Kidney (tissue), 13 donors: ENCODE measurements at regions not wholly inside any gene's neighbourhood (a gene's known extent, or its start where the extent isn't known, plus 50 kb on each side); places are given as distances from the start of the nearest gene placed in this dataset.
A peak's percentile ranks its signal among the peaks of the same experiment; 100 is the strongest.

Source experiments
- DNase-seq, 5 donors: peaks; one replicate each; pipeline ENCODE4 v3.0.0-alpha.2; 2013 to 2020
- FAIRE-seq: peaks from 2 replicates; lab custom pipeline; 2012; peaks lifted over from hg19 to GRCh38; lab: Jason Lieb, UNC
- H3K27ac ChIP-seq, 2 donors: one replicate each; pipeline ENCODE4 v1.7.0; 2013; ENCODE audit warnings: low read depth in 2 of 2, low read length in 2 of 2, inconsistent platforms in 1 of 2
- H3K27me3 ChIP-seq: one replicate; pipeline ENCODE4 v1.7.1; 2013; ENCODE audit warnings: low read length, inconsistent platforms; ENCODE audit not compliant: control insufficient read depth, insufficient read depth
- H3K36me3 ChIP-seq, 3 donors: one replicate each; pipeline versions ENCODE4 v1.7.0 to v1.7.1; 2013; ENCODE audit warnings: low read length in 3 of 3, control low read depth in 1 of 3, inconsistent platforms in 1 of 3; ENCODE audit not compliant: insufficient read depth in 3 of 3, control insufficient read depth in 2 of 3
- H3K4me1 ChIP-seq, 3 donors: one replicate each; pipeline versions ENCODE4 v1.7.0 to v1.7.1; 2013; ENCODE audit warnings: low read length in 3 of 3, inconsistent platforms in 1 of 3, low read depth in 1 of 3; ENCODE audit not compliant: control insufficient read depth in 2 of 3, insufficient read depth in 2 of 3
- H3K4me3 ChIP-seq, 3 donors: one replicate each; pipeline versions ENCODE4 v1.7.0 to v1.8.1; 2013; ENCODE audit warnings: low read length in 3 of 3, control low read depth in 1 of 3, inconsistent platforms in 1 of 3
- H3K9ac ChIP-seq, 3 donors: one replicate each; pipeline versions ENCODE4 v1.7.0 to v1.7.1; 2013; ENCODE audit warnings: low read length in 3 of 3, control low read depth in 1 of 3, inconsistent platforms in 1 of 3
- H3K9me3 ChIP-seq, 3 donors: one replicate each; pipeline versions ENCODE4 v1.7.0 to v1.7.1; 2013; ENCODE audit warnings: low read length in 3 of 3, control low read depth in 1 of 3, inconsistent platforms in 1 of 3; ENCODE audit not compliant: control insufficient read depth in 2 of 3, insufficient read depth in 1 of 3
- intact Hi-C: fragments of 100-400 bp; cut with DNase I; formaldehyde crosslinking; loops from one replicate; pipeline ENCODE4 v1.11.1; 2022
- TF ChIP-seq, protein P1 (sequence below): IDR thresholded peaks from 3 replicates; pipeline ENCODE4 v1.5.1; 2012; ENCODE audit warnings: mild to moderate bottlenecking, moderate library complexity, borderline replicate concordance; ENCODE audit not compliant: insufficient read depth; ENCODE audit errors: extremely low read depth
- donor health status: control.
- donor health status: control.
- donor health status: control.
- donor health status: control.
- donor health status: control.
- donor health status: DM: yes; HTN: yes; CAD: no.
- donor health status: Normal renal cell carcinoma (clear cell type).

DNA sequence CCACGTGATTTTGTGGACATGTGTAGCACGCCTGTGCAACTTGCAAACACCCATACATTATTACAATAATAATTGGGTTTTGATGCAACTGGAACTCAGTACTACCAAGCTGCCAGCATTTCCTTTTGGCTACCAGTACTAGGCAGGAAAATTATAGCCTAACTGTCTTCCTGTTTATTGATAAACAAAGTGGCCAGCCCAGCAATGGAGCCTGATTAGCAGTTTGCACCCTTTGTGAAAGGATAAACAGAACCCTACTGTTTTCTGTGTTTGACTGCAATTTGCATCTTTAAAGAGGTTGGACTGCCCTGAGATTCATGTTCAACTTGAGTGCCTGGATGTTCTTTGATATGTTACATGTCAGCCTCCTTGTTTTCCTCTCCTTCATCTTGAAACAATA is 173.9 kb downstream of the ZIC5 start:
- Histone ChIP-seq H3K27me3 (no peaks in the 10 kb centered on the region), H3K9me3 (no peaks in the 10 kb centered on the region), H3K4me1 (no peaks in the 10 kb centered on the region), H3K27ac (no peak overlapping the region), H3K9ac (no peak overlapping the region), H3K4me3 (no peak overlapping the region), H3K36me3 (no peaks in the 10 kb centered on the region)
- DNase-seq (no peak), FAIRE-seq (no peak)
- TF ChIP-seq, protein P1, sequence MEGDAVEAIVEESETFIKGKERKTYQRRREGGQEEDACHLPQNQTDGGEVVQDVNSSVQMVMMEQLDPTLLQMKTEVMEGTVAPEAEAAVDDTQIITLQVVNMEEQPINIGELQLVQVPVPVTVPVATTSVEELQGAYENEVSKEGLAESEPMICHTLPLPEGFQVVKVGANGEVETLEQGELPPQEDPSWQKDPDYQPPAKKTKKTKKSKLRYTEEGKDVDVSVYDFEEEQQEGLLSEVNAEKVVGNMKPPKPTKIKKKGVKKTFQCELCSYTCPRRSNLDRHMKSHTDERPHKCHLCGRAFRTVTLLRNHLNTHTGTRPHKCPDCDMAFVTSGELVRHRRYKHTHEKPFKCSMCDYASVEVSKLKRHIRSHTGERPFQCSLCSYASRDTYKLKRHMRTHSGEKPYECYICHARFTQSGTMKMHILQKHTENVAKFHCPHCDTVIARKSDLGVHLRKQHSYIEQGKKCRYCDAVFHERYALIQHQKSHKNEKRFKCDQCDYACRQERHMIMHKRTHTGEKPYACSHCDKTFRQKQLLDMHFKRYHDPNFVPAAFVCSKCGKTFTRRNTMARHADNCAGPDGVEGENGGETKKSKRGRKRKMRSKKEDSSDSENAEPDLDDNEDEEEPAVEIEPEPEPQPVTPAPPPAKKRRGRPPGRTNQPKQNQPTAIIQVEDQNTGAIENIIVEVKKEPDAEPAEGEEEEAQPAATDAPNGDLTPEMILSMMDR = no peak
- intact Hi-C loops = no loop called here

DNA sequence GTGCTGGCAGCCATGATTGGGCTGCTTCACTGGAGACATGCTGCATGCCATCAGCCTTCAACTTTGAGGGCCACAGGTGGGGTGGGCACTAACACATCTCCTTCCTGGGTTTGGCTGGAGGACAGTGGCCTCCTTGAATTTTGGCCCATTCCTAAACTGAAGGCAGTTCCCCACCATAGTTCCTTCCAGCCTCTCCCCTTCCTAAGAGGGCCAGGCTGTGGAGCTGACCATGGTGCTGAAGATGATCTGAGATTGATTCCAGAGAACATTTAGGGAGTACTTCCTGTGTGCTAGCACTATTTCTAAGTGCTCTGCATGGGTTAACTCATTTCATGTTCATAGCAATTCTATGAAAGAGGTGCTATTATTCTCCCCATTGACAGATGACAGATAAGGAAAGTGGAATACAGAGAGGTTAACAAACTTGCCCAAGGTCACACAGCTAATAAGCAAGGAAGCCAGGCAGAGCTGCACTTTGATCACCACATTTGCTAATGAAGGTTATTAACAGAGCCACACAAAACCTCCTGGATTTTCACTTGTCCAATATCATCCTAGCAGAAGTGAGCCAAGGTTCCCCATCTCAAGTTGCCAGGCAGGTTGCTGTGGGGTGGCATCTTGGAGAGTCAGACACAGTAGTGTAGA is 175.3 kb downstream of the ZIC5 start:
- TF ChIP-seq, protein P1 = no peak

DNA sequence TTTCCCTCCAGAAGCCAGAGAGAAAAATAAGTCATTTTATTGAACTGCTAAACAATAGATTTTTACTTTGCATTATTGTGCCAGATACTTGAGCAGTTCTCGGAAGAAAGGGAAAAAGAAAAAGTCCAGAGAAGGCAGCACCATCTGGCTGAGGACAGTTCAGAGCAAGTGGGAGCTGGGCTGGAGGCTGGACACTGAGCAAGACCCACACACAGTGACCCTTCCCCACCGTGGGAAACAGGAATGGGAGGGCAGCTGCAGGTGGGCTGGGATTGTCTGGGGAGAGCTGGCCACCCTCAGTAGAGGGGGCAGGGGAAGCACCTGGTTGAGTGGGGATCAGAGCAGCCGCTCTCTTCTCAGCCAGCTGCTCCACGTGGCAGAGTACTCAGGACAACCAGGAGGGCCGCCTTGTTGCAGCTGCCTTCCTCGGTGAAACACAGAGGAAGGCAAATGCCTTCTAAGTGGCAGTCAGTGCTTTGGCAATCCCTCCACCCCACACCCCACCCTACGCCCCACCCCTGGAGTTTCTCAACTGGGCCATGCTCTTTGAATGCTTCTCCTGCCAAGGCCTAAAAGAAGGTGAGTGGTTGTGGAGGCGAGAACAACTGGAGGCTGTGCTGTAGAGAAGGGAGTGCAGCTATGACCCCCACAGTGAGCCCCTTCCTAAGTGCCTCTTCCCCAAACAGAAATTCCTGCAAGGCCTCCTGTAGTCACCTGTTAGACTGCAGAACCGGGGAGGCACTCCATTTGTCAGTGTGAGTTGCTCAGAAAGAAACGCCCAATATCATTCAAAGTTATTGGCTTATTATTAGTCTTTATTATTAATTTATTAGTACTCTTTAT is 179.3 kb downstream of the ZIC5 start:
- Histone ChIP-seq H3K9me3 (no peaks in the 10 kb centered on the region), H3K4me3 (no peak overlapping the region), H3K36me3 (no peaks in the 10 kb centered on the region), H3K27ac (no peak overlapping the region), H3K27me3 (no peaks in the 10 kb centered on the region), H3K9ac (no peak overlapping the region), H3K4me1 (no peaks in the 10 kb centered on the region)
- FAIRE-seq (no peak), DNase-seq (no peak)
- TF ChIP-seq, protein P1 = no peak
- intact Hi-C loops = no loop called here

More for the DNA sequence above, 175.3 kb downstream of the ZIC5 start:
- no peaks in the 10 kb centered on the region for H3K27me3 ChIP-seq
- no peak overlapping the region for H3K27ac ChIP-seq
- no peaks in the 10 kb centered on the region for H3K4me1 ChIP-seq
- H3K9ac ChIP-seq = no peak overlapping the region
- DNase-seq = peak in 4 of 5 donors; percentile 50 to 90 (median 74)
- no peak for FAIRE-seq
- H3K4me3 ChIP-seq = no peak overlapping the region
- H3K9me3 ChIP-seq = no peaks in the 10 kb centered on the region
- H3K36me3 ChIP-seq = no peaks in the 10 kb centered on the region
- intact Hi-C loops = no loop called here
